Mesothelial cell of epicardium (in vitro differentiated cells): ENCODE measurements at regions not wholly inside any gene's neighbourhood (a gene's known extent, or its start where the extent isn't known, plus 50 kb on each side); places are given as distances from the start of the nearest gene placed in this dataset.

Experiments
- DNase-seq, 2 experiments: peaks; one replicate each; pipeline ENCODE4 v3.0.0; 2021; ENCODE audit warnings: low spot score in 2 of 2; ENCODE audit not compliant: unreplicated experiment in 2 of 2
- H3K27ac Mint-ChIP-seq: 2 replicates; pipeline ENCODE4 v1.8.0; 2021; ENCODE audit warnings: mixed read lengths
- H3K27me3 Mint-ChIP-seq: 2 replicates; pipeline ENCODE4 v1.8.0; 2021; ENCODE audit warnings: low read depth, mixed read lengths
- H3K36me3 Mint-ChIP-seq: 2 replicates; pipeline ENCODE4 v1.8.0; 2021; ENCODE audit warnings: mixed read lengths
- H3K4me1 Mint-ChIP-seq: 2 replicates; pipeline ENCODE4 v1.8.0; 2021; ENCODE audit warnings: mixed read lengths
- H3K4me3 Mint-ChIP-seq: 2 replicates; pipeline ENCODE4 v1.8.0; 2021; ENCODE audit warnings: mild to moderate bottlenecking, moderate library complexity, mixed read lengths
- H3K9me3 Mint-ChIP-seq: 2 replicates; pipeline ENCODE4 v1.8.0; 2021; ENCODE audit warnings: mixed read lengths
- CTCF ChIP-seq: fragments of 200-600 bp; sonication (generic); IDR thresholded peaks from one replicate; pipeline ENCODE4 v1.5.0; 2021; ENCODE audit warnings: antibody characterized with exemption; ENCODE audit not compliant: unreplicated experiment

GRCh38 chr6:98769546-98769945, 64.8 kb upstream of the POU3F2 start:
- no peak for DNase-seq

DNA sequence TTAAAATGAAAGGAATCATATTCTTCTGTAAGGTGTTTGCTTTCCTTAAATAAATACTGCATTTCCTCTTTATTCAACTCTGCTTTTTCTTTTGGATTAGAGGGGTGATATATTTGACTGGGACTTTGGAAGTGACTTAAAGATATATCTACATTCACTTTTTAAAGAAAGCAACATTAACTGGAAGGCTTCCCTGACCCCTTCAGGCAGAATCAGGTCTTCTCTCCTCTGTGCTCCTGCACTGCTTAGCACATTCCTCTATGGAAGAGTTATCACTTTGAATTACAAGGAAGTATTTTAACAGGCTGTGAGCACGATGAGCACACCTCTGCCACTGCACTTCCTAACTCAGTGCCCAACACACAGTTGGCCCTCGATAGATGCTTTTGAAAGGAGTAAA, 59.2 kb upstream of the POU3F2 start:
- TF ChIP-seq CTCF, result no peak
- Mint-ChIP-seq H3K36me3 (no peaks in the 10 kb centered on the region), H3K27ac (no peak overlapping the region), H3K4me1 (no peaks in the 10 kb centered on the region), H3K9me3 (no peaks in the 10 kb centered on the region), H3K4me3 (no peak overlapping the region), H3K27me3 (peaks cover 42% of the 10 kb centered on the region)
- no peak for DNase-seq

More at GRCh38 chr6:98769546-98769945, 64.8 kb upstream of the POU3F2 start:
- TF ChIP-seq CTCF, result no peak
- Mint-ChIP-seq H3K36me3 (no peaks in the 10 kb centered on the region), H3K9me3 (no peaks in the 10 kb centered on the region), H3K27ac (no peak overlapping the region), H3K27me3 (peaks cover 31% of the 10 kb centered on the region), H3K4me3 (no peak overlapping the region), H3K4me1 (no peaks in the 10 kb centered on the region)

DNA sequence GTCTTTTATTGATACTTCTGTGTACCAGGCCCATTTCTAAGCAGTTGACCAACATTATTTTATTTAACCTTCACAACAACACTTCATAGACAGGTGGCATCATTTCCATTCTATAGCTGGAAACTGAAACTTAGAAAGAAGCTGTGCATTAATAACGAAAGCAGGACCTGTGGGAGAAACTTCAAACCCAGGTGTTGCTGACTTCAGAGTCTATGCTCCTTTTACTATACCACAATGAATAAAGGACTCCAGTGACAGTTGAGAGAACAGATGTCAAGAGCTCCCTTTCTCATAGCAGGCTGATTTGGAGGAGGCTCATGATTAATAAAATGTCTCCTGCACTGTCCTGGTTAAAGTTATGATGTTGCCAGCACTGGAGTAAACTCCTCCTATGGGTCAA, 56.6 kb upstream of the POU3F2 start:
- Mint-ChIP-seq H3K4me1 (no peaks in the 10 kb centered on the region), H3K4me3 (no peak overlapping the region), H3K36me3 (no peaks in the 10 kb centered on the region), H3K9me3 (no peaks in the 10 kb centered on the region), H3K27ac (no peak overlapping the region), H3K27me3 (peaks cover 44% of the 10 kb centered on the region)
- no peak for TF ChIP-seq CTCF
- no peak for DNase-seq

DNA sequence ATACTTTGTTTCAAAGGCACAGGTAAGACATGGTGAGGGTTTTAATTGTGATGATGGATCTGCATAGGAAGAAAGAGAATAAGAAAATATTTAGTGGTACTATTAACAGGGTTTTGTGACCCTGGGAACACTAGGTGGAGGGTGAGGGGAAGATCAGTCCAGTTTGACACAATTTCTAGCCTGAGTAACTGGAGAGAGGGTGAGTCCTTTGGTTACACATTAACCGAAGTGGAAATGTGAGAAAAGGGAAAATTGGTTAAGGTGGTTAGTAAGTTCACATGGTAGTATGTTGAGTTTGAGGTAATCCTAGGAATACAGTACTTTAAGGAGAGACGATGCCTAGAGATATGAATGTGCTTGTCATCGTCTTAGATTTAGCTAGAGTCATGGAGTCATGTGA, 54.8 kb upstream of the POU3F2 start:
- no peaks in the 10 kb centered on the region for H3K9me3 Mint-ChIP-seq
- no peak for DNase-seq

GRCh38 chr6:98782772-98783171, 51.6 kb upstream of the POU3F2 start:
- no peak for DNase-seq
- no peak for TF ChIP-seq CTCF
- Mint-ChIP-seq H3K4me1 (no peaks in the 10 kb centered on the region), H3K27ac (no peak overlapping the region), H3K9me3 (no peaks in the 10 kb centered on the region), H3K27me3 (peaks cover 45% of the 10 kb centered on the region), H3K4me3 (no peak overlapping the region), H3K36me3 (no peaks in the 10 kb centered on the region)

More for the DNA sequence above, 54.8 kb upstream of the POU3F2 start:
- no peaks in the 10 kb centered on the region for H3K36me3 Mint-ChIP-seq
- H3K4me1 Mint-ChIP-seq, result no peaks in the 10 kb centered on the region
- no peak overlapping the region for H3K4me3 Mint-ChIP-seq
- H3K27ac Mint-ChIP-seq, result no peak overlapping the region
- peaks cover 42% of the 10 kb centered on the region for H3K27me3 Mint-ChIP-seq
- no peak for TF ChIP-seq CTCF

DNA sequence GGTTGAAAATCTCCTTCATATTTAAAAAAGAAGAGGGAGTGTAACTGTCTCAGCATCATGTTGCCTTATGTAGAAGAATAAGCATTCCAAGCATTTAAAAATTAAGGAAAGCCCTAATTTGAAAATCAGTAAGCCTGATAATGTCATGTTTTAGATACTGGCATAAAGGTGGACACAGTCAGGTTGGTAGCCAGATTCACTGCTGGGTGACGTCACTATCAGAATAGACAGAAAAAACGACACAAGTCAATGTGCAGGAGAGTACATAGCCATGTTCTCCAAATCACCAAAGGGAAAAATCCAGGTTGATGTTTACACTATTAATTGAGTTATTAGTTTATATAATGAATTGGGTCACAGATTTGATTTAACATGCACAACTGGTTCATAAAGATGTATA, 50.8 kb upstream of the POU3F2 start:
- Mint-ChIP-seq H3K4me1 (peaks cover 4% of the 10 kb centered on the region), H3K27me3 (peaks cover 47% of the 10 kb centered on the region), H3K27ac (no peak overlapping the region), H3K36me3 (no peaks in the 10 kb centered on the region), H3K9me3 (no peaks in the 10 kb centered on the region), H3K4me3 (no peak overlapping the region)
- DNase-seq, result no peak
- no peak for TF ChIP-seq CTCF
